Activated naive CD8-positive, alpha-beta T cell treated with anti-CD3 and anti-CD28 coated beads, Interleukin-2, amount 50 U/mL, for 24 hours (primary cell): ENCODE measurements at regions not wholly inside any gene's neighbourhood (a gene's known extent, or its start where the extent isn't known, plus 50 kb on each side); places are given as distances from the start of the nearest gene placed in this dataset.

Experiments
- ATAC-seq: fragments of 150-1000 bp; cut with Tn5 transposase; one replicate; pipeline ENCODE4 v1.10.0; 2021
- DNase-seq: peaks from one replicate; pipeline ENCODE4 v3.0.0; 2021
- H3K27ac Mint-ChIP-seq: one replicate; pipeline ENCODE4 v1.8.0; 2021; ENCODE audit warnings: mild to moderate bottlenecking, mixed read lengths
- H3K27me3 Mint-ChIP-seq: one replicate; pipeline ENCODE4 v1.8.0; 2021; ENCODE audit warnings: mixed read lengths
- H3K36me3 Mint-ChIP-seq: one replicate; pipeline ENCODE4 v1.8.0; 2021; ENCODE audit warnings: low read depth, mixed read lengths
- H3K4me1 Mint-ChIP-seq: one replicate; pipeline ENCODE4 v1.8.0; 2021; ENCODE audit warnings: mixed read lengths
- H3K4me3 Mint-ChIP-seq: one replicate; pipeline ENCODE4 v1.8.0; 2021; ENCODE audit warnings: mild to moderate bottlenecking, moderate library complexity, mixed read lengths
- H3K9me3 Mint-ChIP-seq: one replicate; pipeline ENCODE4 v1.8.0; 2021; ENCODE audit warnings: mixed read lengths

DNA sequence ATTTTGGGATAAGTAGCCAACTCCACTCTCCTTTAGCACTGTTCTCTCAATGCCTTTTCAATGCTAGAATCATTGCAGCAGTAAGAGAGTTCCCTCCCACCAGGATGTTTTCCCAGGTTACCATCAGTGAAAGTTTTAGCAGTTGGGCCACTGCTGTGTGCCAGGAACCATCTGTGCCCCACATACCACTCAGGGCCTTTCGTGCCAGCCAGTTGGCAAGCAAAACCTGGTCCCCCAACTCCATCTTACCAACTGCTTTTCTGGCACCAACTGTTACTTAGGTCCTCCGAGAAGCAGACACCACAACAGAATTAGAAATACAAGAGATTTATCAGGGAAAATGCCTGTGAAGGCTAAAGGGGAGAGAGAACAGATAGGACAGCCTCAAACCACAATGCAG is 533.4 kb upstream of the NBEA start:
- Mint-ChIP-seq H3K36me3 (no peaks in the 10 kb centered on the region), H3K27ac (no peak overlapping the region), H3K4me3 (no peak overlapping the region), H3K27me3 (no peaks in the 10 kb centered on the region), H3K9me3 (no peaks in the 10 kb centered on the region), H3K4me1 (no peaks in the 10 kb centered on the region)
- ATAC-seq (no peak), DNase-seq (no peak)

DNA sequence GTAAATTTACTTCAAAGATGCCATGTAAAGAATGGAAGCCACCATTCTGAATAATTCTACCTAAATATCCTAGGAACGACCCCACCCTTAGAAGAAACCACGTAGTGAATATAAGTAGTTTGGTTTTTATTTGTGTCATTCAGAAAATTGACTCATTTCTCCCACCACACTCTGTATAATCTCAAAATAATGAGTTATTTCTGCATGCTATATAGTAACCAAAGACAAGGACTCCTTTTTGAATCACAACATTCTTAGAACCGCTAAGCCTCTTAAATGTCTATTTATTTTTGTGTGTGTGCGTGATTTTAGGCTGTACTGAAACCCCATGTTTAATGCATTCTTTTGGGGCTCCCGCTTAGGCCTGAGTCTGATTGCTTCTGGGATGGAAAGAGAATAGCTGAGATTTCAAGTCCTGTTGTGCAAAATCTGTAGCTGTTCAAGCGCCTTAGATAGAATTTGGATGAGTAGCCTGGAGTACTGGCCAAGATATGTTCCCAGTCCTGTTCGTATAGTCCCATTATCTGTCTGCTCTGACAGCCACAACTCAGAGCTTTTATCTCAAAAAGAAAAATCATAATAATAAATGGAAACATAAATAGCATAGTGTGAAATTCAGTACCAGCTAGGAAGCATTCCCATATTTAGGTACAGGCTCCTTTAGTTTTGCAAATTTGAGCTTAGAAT is 532.4 kb upstream of the NBEA start:
- Mint-ChIP-seq H3K36me3 (no peaks in the 10 kb centered on the region), H3K4me1 (no peaks in the 10 kb centered on the region), H3K9me3 (peaks cover 5% of the 10 kb centered on the region), H3K4me3 (no peak overlapping the region), H3K27ac (no peak overlapping the region), H3K27me3 (no peaks in the 10 kb centered on the region)
- DNase-seq (no peak), ATAC-seq (no peak)

DNA sequence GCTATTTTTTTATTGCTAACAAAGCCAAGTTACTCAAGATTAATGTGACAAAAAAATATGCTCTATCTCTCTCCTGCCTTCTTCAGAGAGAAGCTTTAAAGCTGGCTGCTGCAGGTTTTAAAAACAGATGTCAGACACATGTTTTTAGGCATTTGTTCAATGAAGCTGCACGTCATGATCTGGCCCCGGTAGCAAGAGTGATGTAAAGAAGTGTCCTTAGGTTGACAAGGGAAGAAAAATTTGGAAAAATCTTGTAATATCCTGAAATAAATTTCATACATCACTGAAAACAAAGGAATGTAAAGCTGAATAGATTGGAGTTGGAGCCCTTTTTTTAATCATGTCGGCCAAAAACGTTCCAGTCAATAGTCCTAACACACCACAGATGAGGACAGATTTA is 531.4 kb upstream of the NBEA start:
- no peaks in the 10 kb centered on the region for H3K36me3 Mint-ChIP-seq
- no peak for ATAC-seq
- H3K9me3 Mint-ChIP-seq, result peaks cover 5% of the 10 kb centered on the region
- DNase-seq, result no peak
- H3K27me3 Mint-ChIP-seq, result no peaks in the 10 kb centered on the region
- no peak overlapping the region for H3K4me3 Mint-ChIP-seq
- no peak overlapping the region for H3K27ac Mint-ChIP-seq
- no peaks in the 10 kb centered on the region for H3K4me1 Mint-ChIP-seq

DNA sequence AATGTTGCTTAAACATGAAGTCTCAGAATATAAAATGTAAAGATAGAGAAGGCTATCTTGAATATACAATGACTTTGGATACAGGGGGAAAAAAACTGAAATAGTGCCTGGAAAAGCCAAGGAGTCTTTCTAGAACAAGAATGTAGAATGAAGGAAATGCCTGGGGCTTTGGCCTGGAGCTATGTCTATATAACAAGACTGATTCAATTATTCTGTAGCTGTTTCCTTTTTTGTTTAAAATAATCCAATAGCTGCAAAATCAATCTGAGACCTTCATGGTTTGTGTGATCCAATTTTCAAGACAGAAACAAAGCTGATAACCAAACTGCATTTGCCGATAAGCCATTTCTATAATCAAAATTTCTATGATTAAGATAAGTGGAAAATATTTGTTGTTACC is 530.9 kb upstream of the NBEA start:
- Mint-ChIP-seq H3K4me1 (no peaks in the 10 kb centered on the region), H3K36me3 (no peaks in the 10 kb centered on the region)
- DNase-seq, result no peak

DNA sequence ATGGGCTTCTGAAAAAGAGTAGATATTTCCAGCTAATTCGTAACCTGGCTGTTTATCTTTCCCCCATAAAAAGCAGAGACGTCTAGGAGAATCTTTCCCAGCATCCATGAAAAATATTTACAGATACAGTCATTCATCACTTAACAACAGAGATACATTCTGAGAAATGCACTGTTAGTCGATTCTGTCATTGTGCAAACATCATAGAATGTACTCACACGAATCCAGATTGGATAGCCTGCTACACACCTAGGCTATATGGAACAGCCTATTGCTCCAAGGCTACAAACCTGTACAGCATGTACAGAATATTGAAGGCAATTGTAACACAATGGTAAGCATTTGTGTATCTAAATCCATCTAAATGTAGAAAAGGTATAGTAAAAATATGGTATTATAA is 530.2 kb upstream of the NBEA start:
- DNase-seq, result no peak
- peaks cover 5% of the 10 kb centered on the region for H3K9me3 Mint-ChIP-seq
- H3K4me1 Mint-ChIP-seq, result no peaks in the 10 kb centered on the region
- no peaks in the 10 kb centered on the region for H3K36me3 Mint-ChIP-seq
- H3K27ac Mint-ChIP-seq, result no peak overlapping the region
- H3K27me3 Mint-ChIP-seq, result no peaks in the 10 kb centered on the region
- H3K4me3 Mint-ChIP-seq, result no peak overlapping the region
- no peak for ATAC-seq

More for the DNA sequence above, 530.9 kb upstream of the NBEA start:
- H3K4me3 Mint-ChIP-seq, result no peak overlapping the region
- peaks cover 5% of the 10 kb centered on the region for H3K9me3 Mint-ChIP-seq
- H3K27me3 Mint-ChIP-seq, result no peaks in the 10 kb centered on the region
- no peak overlapping the region for H3K27ac Mint-ChIP-seq
- ATAC-seq, result no peak

DNA sequence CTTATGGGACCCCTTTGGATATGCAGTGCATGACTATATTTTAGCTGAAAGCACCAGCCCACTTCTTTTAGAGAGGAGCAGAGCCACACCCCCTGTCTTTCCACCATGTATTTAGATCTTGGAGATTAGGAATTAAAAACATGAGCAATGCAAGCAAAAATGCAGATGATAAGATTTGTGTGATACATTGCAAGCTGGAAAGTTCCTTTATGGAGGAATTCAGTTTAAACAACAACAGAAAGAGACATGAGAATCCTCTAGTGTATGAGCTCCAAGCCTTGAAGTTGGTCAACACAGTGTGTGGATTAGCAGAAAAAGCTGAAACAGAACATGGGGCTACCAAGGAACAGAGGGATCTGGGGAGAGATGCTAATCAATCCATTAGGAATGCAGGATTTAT is 529.8 kb upstream of the NBEA start:
- ATAC-seq (no peak), DNase-seq (no peak)
- Mint-ChIP-seq H3K36me3 (no peaks in the 10 kb centered on the region), H3K4me3 (no peak overlapping the region), H3K27ac (no peak overlapping the region), H3K27me3 (no peaks in the 10 kb centered on the region), H3K9me3 (peaks cover 5% of the 10 kb centered on the region), H3K4me1 (no peaks in the 10 kb centered on the region)

DNA sequence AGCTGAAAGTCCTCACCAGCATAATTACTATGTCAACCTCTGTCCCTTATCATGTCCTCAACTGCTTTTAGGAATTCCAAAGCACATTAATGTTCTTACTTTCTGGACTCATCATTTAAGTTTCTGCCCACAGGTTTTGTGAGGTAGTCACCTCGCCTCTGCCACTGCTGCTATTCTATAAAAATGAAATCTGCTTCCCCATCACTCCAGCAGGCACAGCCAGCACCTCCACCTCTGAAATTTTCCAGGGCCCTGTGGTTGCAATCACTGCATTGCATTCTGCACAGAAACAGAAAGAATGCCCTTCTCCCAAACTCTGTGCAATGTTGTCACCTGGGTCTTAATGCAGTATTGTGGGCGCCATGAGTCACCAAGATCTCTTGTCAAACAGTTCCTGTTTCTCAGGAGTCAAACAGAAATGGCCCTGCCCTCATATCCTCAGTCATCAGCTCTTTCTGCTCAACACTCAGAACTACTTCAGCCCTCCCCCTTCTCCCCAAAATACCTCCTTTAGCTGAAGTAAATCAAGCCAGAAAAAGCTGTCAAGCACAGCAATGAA is 529.2 kb upstream of the NBEA start:
- Mint-ChIP-seq H3K36me3 (no peaks in the 10 kb centered on the region), H3K27ac (no peak overlapping the region), H3K27me3 (no peaks in the 10 kb centered on the region), H3K4me3 (no peak overlapping the region), H3K9me3 (peaks cover 5% of the 10 kb centered on the region), H3K4me1 (no peaks in the 10 kb centered on the region)
- DNase-seq (no peak), ATAC-seq (no peak)

DNA sequence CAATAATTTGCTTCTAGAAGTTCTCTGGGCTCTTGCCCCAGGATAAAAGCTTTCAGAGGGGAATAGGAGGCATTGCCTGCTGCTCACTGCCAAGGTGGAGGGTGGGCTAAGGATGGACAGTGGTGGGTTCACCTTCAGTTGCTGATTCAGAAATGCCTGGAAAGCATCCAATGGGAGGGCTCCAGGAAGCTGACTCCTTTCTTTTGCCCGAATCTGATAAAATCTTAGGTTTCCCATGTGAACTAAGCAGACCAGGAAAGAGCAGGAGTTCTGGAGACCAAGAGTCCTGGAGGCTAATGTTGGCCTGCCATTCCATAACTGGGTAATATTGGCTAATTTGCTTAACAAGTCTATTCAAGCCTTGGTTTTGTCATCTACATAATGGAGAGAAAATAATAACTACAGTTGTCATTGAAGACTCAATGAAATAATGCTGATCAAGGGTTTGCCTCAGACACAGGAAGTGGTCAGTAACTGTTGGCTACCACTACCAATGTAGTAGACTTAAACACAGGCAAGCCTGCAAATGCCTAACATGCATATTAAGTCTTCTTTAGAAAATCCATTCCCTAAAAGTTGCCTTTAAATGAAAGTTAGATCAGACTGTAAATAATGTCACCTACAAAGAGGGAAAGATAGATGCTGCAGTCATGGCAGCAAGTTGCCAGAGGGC is 528.4 kb upstream of the NBEA start:
- H3K4me1 Mint-ChIP-seq, result no peaks in the 10 kb centered on the region
- no peaks in the 10 kb centered on the region for H3K36me3 Mint-ChIP-seq
- H3K4me3 Mint-ChIP-seq, result no peak overlapping the region
- H3K9me3 Mint-ChIP-seq, result peaks cover 5% of the 10 kb centered on the region
- DNase-seq (no peak), ATAC-seq (no peak)
- no peaks in the 10 kb centered on the region for H3K27me3 Mint-ChIP-seq
- no peak overlapping the region for H3K27ac Mint-ChIP-seq

DNA sequence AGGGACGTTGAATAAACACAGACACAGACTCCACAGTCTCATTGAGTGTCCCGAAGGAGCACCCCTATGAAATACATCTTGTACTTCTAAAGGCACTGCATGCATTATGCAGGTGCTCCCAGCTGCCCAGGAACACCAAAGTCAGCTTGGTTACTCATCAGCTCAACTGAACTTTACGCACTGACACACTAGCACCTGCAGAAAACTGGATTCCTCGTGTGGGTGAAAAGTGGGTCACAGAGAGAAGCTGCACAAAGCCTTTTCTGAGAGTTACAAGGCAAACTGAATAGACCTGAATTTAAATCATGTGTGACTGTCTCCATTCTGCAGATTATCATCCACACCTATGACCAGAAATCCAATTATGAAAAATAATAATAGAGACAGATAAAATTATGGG is 527.5 kb upstream of the NBEA start:
- Mint-ChIP-seq H3K27me3 (no peaks in the 10 kb centered on the region), H3K4me3 (no peak overlapping the region), H3K4me1 (no peaks in the 10 kb centered on the region), H3K27ac (no peak overlapping the region), H3K9me3 (peaks cover 5% of the 10 kb centered on the region), H3K36me3 (no peaks in the 10 kb centered on the region)
- no peak for DNase-seq
- no peak for ATAC-seq

DNA sequence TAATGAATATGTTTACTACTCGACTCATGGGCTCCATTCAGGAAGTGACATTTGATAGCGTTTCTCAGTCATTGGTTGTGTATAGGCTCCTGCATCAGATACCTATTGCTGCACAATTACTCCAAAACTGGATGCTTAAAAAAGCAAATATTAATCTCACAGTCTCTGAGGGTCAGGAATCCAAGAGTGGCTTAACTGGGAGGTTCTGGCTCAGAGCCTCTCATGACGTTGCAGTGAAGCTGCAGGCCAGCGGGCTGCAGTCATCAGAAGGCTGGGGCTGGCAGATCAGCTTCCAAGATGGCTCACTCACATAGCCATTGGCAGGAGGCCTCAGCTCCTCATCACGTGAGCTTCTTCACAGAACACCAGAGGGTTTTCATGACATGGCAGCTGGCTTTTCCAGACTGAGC is 525.1 kb upstream of the NBEA start:
- no peaks in the 10 kb centered on the region for H3K36me3 Mint-ChIP-seq
- no peaks in the 10 kb centered on the region for H3K27me3 Mint-ChIP-seq
- no peak overlapping the region for H3K27ac Mint-ChIP-seq
- no peaks in the 10 kb centered on the region for H3K4me1 Mint-ChIP-seq
- H3K9me3 Mint-ChIP-seq, result peaks cover 5% of the 10 kb centered on the region
- DNase-seq, result no peak
- no peak overlapping the region for H3K4me3 Mint-ChIP-seq
- no peak for ATAC-seq

DNA sequence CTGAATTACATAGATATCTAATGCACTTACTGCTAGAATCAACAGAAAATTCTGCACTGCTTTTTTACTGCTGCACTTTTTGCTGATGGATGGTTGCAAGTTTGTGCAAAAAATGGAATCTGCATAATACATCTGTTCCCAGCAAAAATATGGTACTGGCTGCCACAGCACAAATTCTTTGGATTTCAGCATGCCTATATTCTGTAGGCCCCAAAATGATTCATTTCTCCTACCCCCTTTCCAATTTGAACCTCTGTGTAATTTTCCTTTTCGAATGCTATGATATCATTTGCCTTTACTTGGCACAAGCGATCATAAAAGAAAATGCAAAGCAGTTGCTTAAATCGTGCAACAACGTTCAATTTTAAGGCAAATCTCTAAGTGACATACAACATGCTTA is 524.2 kb upstream of the NBEA start:
- no peaks in the 10 kb centered on the region for H3K36me3 Mint-ChIP-seq
- H3K4me3 Mint-ChIP-seq, result no peak overlapping the region
- no peaks in the 10 kb centered on the region for H3K27me3 Mint-ChIP-seq
- no peak overlapping the region for H3K27ac Mint-ChIP-seq
- H3K9me3 Mint-ChIP-seq, result peaks cover 5% of the 10 kb centered on the region
- DNase-seq, result no peak
- no peaks in the 10 kb centered on the region for H3K4me1 Mint-ChIP-seq
- no peak for ATAC-seq

DNA sequence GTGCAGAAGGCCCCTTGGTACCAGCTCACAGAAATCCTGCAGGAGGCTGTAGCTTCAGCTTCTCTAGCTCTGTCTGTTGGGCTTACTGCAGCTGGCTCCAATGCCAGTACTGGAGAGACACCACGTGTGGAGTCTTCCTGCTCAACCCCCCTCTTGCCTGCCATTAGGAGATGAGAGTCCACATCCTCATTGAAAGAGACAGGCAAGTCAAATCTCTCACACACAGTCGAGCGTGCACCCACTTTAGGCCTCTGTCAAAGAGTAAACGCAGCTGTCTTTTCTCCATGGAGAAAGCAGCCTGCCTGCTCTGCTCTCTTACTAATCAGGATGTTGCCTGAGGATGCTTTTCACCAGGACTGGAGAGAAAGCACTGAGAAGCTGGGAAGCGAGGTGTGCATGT is 523.0 kb upstream of the NBEA start:
- Mint-ChIP-seq H3K9me3 (peaks cover 4% of the 10 kb centered on the region), H3K4me3 (no peak overlapping the region), H3K36me3 (no peaks in the 10 kb centered on the region), H3K27me3 (no peaks in the 10 kb centered on the region), H3K27ac (no peak overlapping the region), H3K4me1 (no peaks in the 10 kb centered on the region)
- ATAC-seq, result no peak
- DNase-seq, result no peak

DNA sequence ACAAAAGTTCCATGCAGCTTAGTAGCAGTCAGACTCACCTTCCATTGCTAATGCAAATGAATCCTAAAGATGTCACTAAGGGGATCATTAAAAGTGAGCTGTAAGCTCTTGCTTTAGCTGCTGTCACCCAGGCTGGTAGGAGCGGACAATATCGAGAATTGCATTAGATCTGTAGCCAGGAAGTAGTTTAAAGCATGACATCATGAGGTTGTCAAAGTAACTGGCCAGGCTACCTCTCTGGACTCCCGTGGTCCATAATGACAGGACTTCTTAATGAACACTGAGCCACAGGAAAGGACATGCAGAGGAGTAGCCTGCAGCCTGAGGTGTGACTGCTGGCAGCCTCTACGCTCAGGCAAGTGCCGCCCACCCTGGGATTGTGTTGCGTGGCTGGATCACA is 522.3 kb upstream of the NBEA start:
- no peak for ATAC-seq
- Mint-ChIP-seq H3K4me1 (no peaks in the 10 kb centered on the region), H3K4me3 (no peak overlapping the region), H3K27ac (no peak overlapping the region), H3K27me3 (no peaks in the 10 kb centered on the region), H3K9me3 (no peaks in the 10 kb centered on the region), H3K36me3 (no peaks in the 10 kb centered on the region)
- no peak for DNase-seq

DNA sequence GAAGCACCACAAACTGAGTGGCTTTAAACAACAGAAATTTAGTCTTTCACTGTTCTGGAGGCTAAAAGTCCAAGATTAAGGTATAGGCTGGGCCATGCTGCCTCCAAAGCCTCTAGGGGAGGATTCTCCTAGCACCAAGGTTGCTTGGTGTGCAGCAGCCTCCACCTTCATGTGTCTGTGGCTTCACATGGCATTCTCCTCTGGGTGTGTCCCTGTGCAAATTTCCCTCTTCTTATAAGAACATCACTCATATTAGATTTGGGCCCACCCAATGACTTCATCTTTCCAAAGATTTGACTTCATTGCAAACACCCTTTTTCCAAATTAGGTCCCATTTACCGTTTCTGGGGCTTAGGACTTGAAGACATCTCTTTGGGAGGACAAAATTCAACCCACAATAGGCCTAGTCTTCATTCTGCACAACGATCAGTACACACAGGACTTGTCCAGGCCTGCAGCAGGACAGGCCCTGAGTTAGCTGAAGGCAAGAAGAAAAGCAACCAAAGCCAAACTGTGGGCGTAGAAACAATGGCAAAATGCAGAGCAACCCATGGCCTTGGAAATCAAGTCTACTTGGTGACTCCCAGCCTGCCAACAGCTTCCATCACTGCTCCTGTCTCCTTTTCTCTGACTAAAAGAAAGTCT is 521.2 kb upstream of the NBEA start:
- H3K27ac Mint-ChIP-seq, result no peak overlapping the region
- no peaks in the 10 kb centered on the region for H3K27me3 Mint-ChIP-seq
- H3K4me3 Mint-ChIP-seq, result no peak overlapping the region
- ATAC-seq (no peak), DNase-seq (no peak)
- H3K9me3 Mint-ChIP-seq, result no peaks in the 10 kb centered on the region
- H3K4me1 Mint-ChIP-seq, result no peaks in the 10 kb centered on the region
- no peaks in the 10 kb centered on the region for H3K36me3 Mint-ChIP-seq

DNA sequence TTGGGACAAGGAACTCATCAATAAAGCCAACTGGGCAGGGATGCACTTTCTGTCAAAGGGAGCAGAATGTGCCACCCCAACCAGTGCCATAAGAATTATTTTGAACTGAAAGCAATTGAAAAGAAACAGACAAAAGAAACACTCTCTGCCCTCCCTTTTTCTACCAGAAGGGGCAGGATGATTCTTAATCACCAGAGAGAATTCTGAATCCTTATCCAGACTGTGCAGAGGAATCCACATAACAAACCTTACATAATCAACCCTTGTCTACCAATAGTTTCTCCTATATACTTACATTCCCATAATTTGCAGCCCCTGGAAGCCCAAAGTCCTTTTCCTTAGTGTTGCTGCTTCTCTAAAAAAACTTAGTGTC is 520.7 kb upstream of the NBEA start:
- ATAC-seq, result no peak
- H3K4me1 Mint-ChIP-seq, result no peaks in the 10 kb centered on the region
- H3K9me3 Mint-ChIP-seq, result no peaks in the 10 kb centered on the region
- DNase-seq, result no peak
- no peak overlapping the region for H3K4me3 Mint-ChIP-seq
- no peaks in the 10 kb centered on the region for H3K27me3 Mint-ChIP-seq
- no peaks in the 10 kb centered on the region for H3K36me3 Mint-ChIP-seq
- no peak overlapping the region for H3K27ac Mint-ChIP-seq
